Neural progenitor cell (in vitro differentiated cells): ENCODE measurements at regions not wholly inside any gene's neighbourhood (a gene's known extent, or its start where the extent isn't known, plus 50 kb on each side); places are given as distances from the start of the nearest gene placed in this dataset.

Experiments used
- DNase-seq: peaks from one replicate; pipeline ENCODE4 v3.0.0-alpha.2; 2016; ENCODE audit warnings: low spot score
- H2AFZ ChIP-seq: fragments of 200-600 bp; sonication (generic); replicated peaks from 2 replicates; pipeline ENCODE4 v1.6.1; 2016; ENCODE audit warnings: antibody characterized with exemption
- H3F3A ChIP-seq: fragments of 200-600 bp; sonication (generic); 2 replicates; pipeline ENCODE4 v1.6.1; 2016; ENCODE audit warnings: antibody characterized with exemption, low read depth
- H3K27ac ChIP-seq: fragments of 200-600 bp; sonication (generic); 2 replicates; pipeline ENCODE4 v1.5.1; 2016; ENCODE audit warnings: mild to moderate bottlenecking
- H3K27me3 ChIP-seq: fragments of 200-600 bp; sonication (generic); 2 replicates; pipeline ENCODE4 v1.6.1; 2016; ENCODE audit warnings: mild to moderate bottlenecking, moderate library complexity
- H3K36me3 ChIP-seq: fragments of 200-600 bp; sonication (generic); 2 replicates; pipeline ENCODE4 v1.5.1; 2016
- H3K4me1 ChIP-seq: fragments of 200-600 bp; sonication (generic); 2 replicates; pipeline ENCODE4 v1.6.1; 2016; ENCODE audit warnings: mixed run types
- H3K4me2 ChIP-seq: fragments of 200-600 bp; sonication (generic); 2 replicates; pipeline ENCODE4 v1.6.1; 2016
- H3K4me3 ChIP-seq: fragments of 200-600 bp; sonication (generic); 2 replicates; pipeline ENCODE4 v1.5.1; 2016
- H3K79me2 ChIP-seq: fragments of 200-600 bp; sonication (generic); 2 replicates; pipeline ENCODE4 v1.6.1; 2016; ENCODE audit warnings: low read depth
- H3K9ac ChIP-seq: fragments of 200-600 bp; sonication (generic); 2 replicates; pipeline ENCODE4 v1.6.1; 2016
- H3K9me3 ChIP-seq: fragments of 200-600 bp; sonication (generic); 2 replicates; pipeline ENCODE4 v1.5.1; 2016; ENCODE audit warnings: low read depth
- H4K20me1 ChIP-seq: fragments of 200-600 bp; sonication (generic); 2 replicates; pipeline ENCODE4 v1.6.1; 2016; ENCODE audit warnings: low read depth
- H3K27ac Mint-ChIP-seq: 3 replicates; pipeline ENCODE4 v1.8.0; 2021; ENCODE audit warnings: mixed read lengths
- H3K27me3 Mint-ChIP-seq: 2 replicates; pipeline ENCODE4 v1.8.0; 2022; ENCODE audit warnings: low read depth, mild to moderate bottlenecking, inconsistent platforms, moderate library complexity, mixed read lengths; ENCODE audit not compliant: insufficient read depth
- H3K36me3 Mint-ChIP-seq: 3 replicates; pipeline ENCODE4 v1.8.0; 2021; ENCODE audit warnings: mixed read lengths
- H3K4me1 Mint-ChIP-seq: 3 replicates; pipeline ENCODE4 v1.8.0; 2021; ENCODE audit warnings: mixed read lengths
- H3K4me3 Mint-ChIP-seq: 3 replicates; pipeline ENCODE4 v1.8.0; 2021; ENCODE audit warnings: mild to moderate bottlenecking, moderate library complexity, mixed read lengths
- H3K9me3 Mint-ChIP-seq: 3 replicates; pipeline ENCODE4 v1.8.0; 2020; ENCODE audit warnings: mixed read lengths
- EZH2 ChIP-seq: fragments of 200-600 bp; sonication (generic); IDR thresholded peaks from 2 replicates; pipeline ENCODE4 v1.6.1; 2017; ENCODE audit warnings: antibody characterized with exemption, mild to moderate bottlenecking, moderate library complexity
- EZH2phosphoT487 ChIP-seq: fragments of 200-600 bp; sonication (generic); IDR thresholded peaks from 2 replicates; pipeline ENCODE4 v1.6.1; 2017; ENCODE audit warnings: antibody characterized with exemption
- TF ChIP-seq, protein P1 (sequence below): fragments of 200-600 bp; sonication (generic); IDR thresholded peaks from 2 replicates; pipeline ENCODE4 v1.5.1; 2017; ENCODE audit warnings: antibody characterized with exemption, mild to moderate bottlenecking

DNA sequence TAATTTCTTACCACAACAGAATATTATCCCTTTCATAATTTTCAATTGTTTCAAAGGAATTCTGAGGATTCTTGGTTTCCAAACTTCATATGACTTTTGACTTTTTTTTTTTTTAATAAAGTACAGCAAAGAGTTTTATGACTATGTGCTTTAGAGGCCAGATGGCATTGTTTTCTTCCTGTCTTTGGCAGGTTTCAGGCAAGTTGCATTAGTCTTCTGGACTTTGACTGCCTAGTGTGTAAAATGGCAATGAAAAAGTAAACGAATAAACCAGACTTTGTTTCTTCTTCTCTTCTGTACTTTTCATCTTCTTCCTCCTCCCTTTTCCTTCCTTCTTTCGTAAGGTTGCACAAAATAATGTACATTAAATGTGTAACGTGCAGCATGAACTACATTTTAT, 172.6 kb upstream of the RBFOX1 start:
- Histone ChIP-seq H3K27me3 (peaks cover 6% of the 10 kb centered on the region), H3F3A (no peaks in the 10 kb centered on the region), H3K9me3 (no peaks in the 10 kb centered on the region), H2AFZ (no peak overlapping the region), H3K36me3 (no peaks in the 10 kb centered on the region), H4K20me1 (no peaks in the 10 kb centered on the region), H3K9ac (no peak overlapping the region), H3K4me3 (no peak overlapping the region), H3K4me1 (no peaks in the 10 kb centered on the region), H3K4me2 (no peak overlapping the region), H3K27ac (no peak overlapping the region), H3K79me2 (no peaks in the 10 kb centered on the region)
- Mint-ChIP-seq H3K36me3 (no peaks in the 10 kb centered on the region), H3K9me3 (no peaks in the 10 kb centered on the region), H3K4me1 (peaks cover 3% of the 10 kb centered on the region), H3K4me3 (no peak overlapping the region), H3K27ac (no peak overlapping the region), H3K27me3 (no peaks in the 10 kb centered on the region)
- TF ChIP-seq, protein P1, sequence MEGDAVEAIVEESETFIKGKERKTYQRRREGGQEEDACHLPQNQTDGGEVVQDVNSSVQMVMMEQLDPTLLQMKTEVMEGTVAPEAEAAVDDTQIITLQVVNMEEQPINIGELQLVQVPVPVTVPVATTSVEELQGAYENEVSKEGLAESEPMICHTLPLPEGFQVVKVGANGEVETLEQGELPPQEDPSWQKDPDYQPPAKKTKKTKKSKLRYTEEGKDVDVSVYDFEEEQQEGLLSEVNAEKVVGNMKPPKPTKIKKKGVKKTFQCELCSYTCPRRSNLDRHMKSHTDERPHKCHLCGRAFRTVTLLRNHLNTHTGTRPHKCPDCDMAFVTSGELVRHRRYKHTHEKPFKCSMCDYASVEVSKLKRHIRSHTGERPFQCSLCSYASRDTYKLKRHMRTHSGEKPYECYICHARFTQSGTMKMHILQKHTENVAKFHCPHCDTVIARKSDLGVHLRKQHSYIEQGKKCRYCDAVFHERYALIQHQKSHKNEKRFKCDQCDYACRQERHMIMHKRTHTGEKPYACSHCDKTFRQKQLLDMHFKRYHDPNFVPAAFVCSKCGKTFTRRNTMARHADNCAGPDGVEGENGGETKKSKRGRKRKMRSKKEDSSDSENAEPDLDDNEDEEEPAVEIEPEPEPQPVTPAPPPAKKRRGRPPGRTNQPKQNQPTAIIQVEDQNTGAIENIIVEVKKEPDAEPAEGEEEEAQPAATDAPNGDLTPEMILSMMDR, result no peak
- TF ChIP-seq EZH2 (no peak), EZH2phosphoT487 (no peak)
- no peak for DNase-seq

DNA sequence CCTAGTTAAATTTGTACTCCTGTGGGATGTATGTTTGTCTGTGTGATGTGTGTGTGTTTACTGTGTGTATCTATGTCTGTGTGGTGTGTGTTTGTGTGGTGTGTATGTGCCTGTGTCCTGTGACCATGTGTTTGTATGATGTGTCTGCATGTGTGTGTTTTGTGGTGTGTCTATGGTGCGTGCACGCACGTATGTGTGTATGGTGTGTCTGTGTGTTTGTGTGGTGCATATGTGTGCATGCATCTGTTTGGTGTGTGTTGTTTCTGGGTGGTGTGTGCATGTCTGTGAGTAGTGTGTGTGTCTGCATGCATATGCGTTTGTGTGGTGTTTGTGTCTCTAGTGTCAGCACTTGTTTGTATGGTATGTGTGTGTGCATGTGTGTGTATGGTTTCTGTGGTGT, 174.2 kb upstream of the RBFOX1 start:
- no peaks in the 10 kb centered on the region for H3K9me3 Mint-ChIP-seq
- no peak overlapping the region for H3K4me2 ChIP-seq
- H3K27ac Mint-ChIP-seq, result no peak overlapping the region
- TF ChIP-seq, protein P1, result no peak
- TF ChIP-seq EZH2 (no peak), EZH2phosphoT487 (no peak)
- no peaks in the 10 kb centered on the region for H3K36me3 ChIP-seq
- no peak overlapping the region for H3K4me3 ChIP-seq
- no peaks in the 10 kb centered on the region for H3K79me2 ChIP-seq
- no peaks in the 10 kb centered on the region for H3K4me1 ChIP-seq
- no peak overlapping the region for H3K4me3 Mint-ChIP-seq
- peaks cover 3% of the 10 kb centered on the region for H3K4me1 Mint-ChIP-seq
- H2AFZ ChIP-seq, result no peak overlapping the region
- H3K27me3 Mint-ChIP-seq, result no peaks in the 10 kb centered on the region
- H3F3A ChIP-seq, result no peaks in the 10 kb centered on the region
- no peaks in the 10 kb centered on the region for H3K36me3 Mint-ChIP-seq
- H4K20me1 ChIP-seq, result no peaks in the 10 kb centered on the region
- no peak overlapping the region for H3K9ac ChIP-seq
- no peak overlapping the region for H3K27ac ChIP-seq
- no peaks in the 10 kb centered on the region for H3K9me3 ChIP-seq
- peaks cover 6% of the 10 kb centered on the region for H3K27me3 ChIP-seq
- DNase-seq, result no peak

DNA sequence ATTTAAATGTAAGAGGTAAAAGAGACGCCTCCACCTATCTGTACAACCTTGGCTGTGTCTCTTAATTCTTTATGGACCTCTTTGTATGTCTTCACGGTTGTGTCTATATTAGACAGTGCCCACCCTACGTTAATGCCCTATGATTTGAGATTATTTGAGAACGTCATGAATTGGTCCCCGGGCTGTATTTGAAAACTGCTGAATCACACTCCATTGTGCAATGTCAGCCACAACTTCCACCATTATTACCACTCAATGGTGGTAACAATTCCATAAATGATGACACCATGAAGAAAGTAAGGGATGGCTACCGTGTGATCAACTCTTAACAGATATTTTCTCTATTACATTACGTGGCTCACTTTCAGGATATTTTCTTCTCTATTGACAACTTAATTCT, 182.4 kb upstream of the RBFOX1 start:
- Histone ChIP-seq H3K9me3 (no peaks in the 10 kb centered on the region), H3F3A (no peaks in the 10 kb centered on the region), H3K4me1 (peaks cover 5% of the 10 kb centered on the region), H3K36me3 (no peaks in the 10 kb centered on the region), H3K27me3 (no peaks in the 10 kb centered on the region), H4K20me1 (no peaks in the 10 kb centered on the region), H2AFZ (no peak overlapping the region), H3K4me3 (no peak overlapping the region), H3K27ac (no peak overlapping the region), H3K79me2 (no peaks in the 10 kb centered on the region), H3K4me2 (no peak overlapping the region), H3K9ac (no peak overlapping the region)
- DNase-seq, result no peak
- TF ChIP-seq, protein P1, result no peak
- TF ChIP-seq EZH2, result no peak
- TF ChIP-seq EZH2phosphoT487, result no peak
- H3K27ac Mint-ChIP-seq, result no peak overlapping the region
- H3K9me3 Mint-ChIP-seq, result peaks cover 10% of the 10 kb centered on the region
- H3K36me3 Mint-ChIP-seq, result no peaks in the 10 kb centered on the region
- H3K4me1 Mint-ChIP-seq, result peaks cover 22% of the 10 kb centered on the region
- H3K27me3 Mint-ChIP-seq, result peaks cover 8% of the 10 kb centered on the region
- H3K4me3 Mint-ChIP-seq, result no peak overlapping the region
